DMS 273 (cell line): ENCODE measurements at regions not wholly inside any gene's neighbourhood (a gene's known extent, or its start where the extent isn't known, plus 50 kb on each side); places are given as distances from the start of the nearest gene placed in this dataset.

Experiments used
- DNase-seq: peaks from one replicate; lab custom pipeline; 2025; ENCODE audit not compliant: unreplicated experiment; lab: John Stamatoyannopoulos, UW

- peak; percentile 91 for DNase-seq
Measured at GRCh38 chr7:106166651-106167342, 54.7 kb upstream of the SYPL1 start.

DNA sequence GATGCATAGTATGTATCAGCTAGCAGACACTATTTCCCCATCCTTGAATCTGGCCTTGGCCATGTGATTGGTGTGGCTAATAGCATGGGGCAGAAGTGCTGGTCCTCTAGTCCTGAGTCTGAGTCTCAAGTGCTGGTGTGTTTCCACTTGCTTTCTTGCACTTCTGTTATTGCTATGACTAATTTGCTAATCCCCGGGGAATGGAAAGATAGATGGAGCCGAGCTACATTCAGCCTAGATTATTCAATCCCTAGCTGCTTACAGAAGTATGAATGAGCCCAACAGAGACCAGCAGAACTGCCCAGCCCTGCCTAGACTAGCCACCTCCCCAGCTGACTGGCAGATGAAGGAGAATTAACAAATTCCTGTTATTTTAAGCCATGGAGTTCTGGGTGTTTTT is 53.2 kb upstream of the SYPL1 start:
- peak; percentile 55 for DNase-seq

GRCh38 chr7:106163257-106163656 is 51.1 kb upstream of the SYPL1 start:
- DNase-seq = no peak
